ENCODE measurements at regions not wholly inside any gene's neighbourhood (a gene's known extent, or its start where the extent isn't known, plus 50 kb on each side); places are given as distances from the start of the nearest gene placed in this dataset.

- DNase-seq (ENCODE audit: extremely low read depth in 1 of 2, low read depth in 1 of 2), result no peak
Observed at GRCh38 chr19:29321116-29321515, 108.2 kb upstream of the UQCRFS1 start.

DNA sequence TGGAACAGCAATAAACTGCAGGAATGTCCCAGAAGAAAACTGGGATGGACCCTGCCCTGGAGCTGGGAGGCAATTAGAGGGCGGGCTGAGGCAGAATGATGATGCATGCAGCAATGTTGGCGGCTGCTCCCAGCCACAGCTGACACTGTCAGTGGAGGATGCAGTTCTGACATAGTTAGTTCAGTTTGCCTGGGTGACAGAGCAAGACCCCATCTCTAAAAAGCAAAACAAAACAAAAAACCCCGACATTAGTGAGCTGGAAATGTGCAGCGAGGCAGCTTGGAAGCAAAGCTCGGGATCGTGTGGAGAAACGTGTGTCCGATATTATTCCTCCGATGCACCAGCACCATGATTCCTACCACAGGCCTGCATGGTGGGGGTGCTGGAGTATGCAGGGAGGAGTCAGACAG is 110.1 kb upstream of the UQCRFS1 start:
- DNase-seq (ENCODE audit: extremely low read depth in 1 of 2, low read depth in 1 of 2), result no peak

- DNase-seq (ENCODE audit: extremely low read depth in 1 of 2, low read depth in 1 of 2), result no peak
Observed at GRCh38 chr19:29323440-29324290, 110.7 kb upstream of the UQCRFS1 start.

- no peak for DNase-seq (ENCODE audit: extremely low read depth in 1 of 2, low read depth in 1 of 2)
Observed at GRCh38 chr19:29324291-29324680, 111.3 kb upstream of the UQCRFS1 start.

DNA sequence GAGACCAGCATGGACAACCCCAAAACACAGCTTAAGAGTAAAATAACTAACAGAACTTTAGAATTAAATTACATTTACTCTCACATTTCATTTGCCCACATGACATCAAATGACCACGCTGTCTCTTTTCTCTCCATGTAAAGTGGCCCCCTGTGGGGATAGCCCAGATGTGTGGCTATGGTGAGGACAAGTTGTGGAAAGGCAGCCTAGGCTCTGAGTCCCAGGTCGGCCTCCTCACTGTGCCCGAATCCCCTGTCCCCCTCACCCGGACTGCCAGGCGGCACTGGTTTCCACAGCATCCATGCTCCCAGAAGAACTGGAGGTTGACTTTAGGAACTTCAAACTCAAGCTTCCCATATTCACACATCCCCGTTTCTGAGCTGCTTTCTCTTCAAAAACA is 111.8 kb upstream of the UQCRFS1 start:
- DNase-seq (ENCODE audit: extremely low read depth in 1 of 2, low read depth in 1 of 2), result no peak

DNA sequence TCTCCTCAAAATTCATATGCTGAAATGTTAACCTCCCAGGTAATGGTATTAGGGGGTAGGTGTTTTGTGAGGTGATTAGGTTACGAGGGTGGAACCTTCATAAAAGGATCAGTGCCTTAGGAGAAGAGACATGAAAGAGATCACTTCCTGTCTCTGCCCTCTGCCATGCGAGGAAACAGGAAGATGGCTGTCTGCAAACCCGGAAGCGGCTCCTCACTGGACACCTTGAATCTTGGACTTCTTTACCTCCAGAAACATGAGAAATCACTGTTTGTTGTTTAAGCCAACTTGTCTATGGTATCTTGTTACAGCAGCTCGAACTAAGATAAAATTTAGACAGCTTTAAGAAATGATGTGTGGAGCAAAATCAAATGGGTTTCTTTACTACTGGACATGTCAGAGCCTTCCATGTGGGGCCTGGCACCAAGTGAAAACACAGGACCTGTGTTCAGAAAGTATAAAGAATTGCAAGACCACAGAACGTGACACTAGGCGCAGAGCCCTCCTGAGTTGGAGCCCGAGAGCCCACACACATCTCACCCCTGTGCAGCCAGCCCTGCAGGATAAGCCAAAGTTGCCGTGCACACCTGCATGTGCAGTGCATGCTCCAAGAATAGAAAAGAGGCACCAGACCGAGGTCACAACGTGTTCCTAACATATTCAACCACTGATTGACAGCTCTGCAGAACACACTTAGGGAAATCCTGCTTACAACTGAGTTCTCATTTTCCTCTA is 112.5 kb upstream of the UQCRFS1 start:
- DNase-seq (ENCODE audit: extremely low read depth in 1 of 2, low read depth in 1 of 2), result no peak

DNA sequence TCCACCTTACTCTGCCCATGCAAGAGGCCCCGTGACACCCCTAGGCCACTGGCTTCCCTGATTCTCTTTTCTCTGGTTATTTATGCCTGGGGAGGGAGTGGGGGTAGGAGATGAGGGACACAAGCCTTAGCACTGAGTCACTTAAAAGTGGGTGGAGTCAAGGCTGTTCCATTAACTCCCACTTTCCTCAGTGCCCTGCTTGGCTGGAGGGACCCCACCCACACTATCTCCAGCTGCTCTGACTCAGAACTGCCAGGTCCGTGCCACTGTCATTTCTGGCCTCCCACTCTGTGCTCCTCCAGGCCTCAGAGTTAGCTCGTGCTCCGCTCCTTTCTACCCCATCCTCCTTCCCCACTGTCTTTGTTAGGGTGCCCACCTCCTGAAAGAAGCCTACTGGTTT is 113.4 kb upstream of the UQCRFS1 start:
- no peak for DNase-seq (ENCODE audit: extremely low read depth in 1 of 2, low read depth in 1 of 2)

GRCh38 chr19:29326849-29327840 is 114.2 kb upstream of the UQCRFS1 start:
- DNase-seq (ENCODE audit: extremely low read depth in 1 of 2, low read depth in 1 of 2), result no peak

GRCh38 chr19:29328586-29328985 is 115.6 kb upstream of the UQCRFS1 start:
- DNase-seq (ENCODE audit: extremely low read depth in 1 of 2, low read depth in 1 of 2), result no peak

- no peak for DNase-seq (ENCODE audit: extremely low read depth in 1 of 2, low read depth in 1 of 2)
Observed at GRCh38 chr19:29329460-29330134, 116.6 kb upstream of the UQCRFS1 start.

- DNase-seq (ENCODE audit: extremely low read depth in 1 of 2, low read depth in 1 of 2), result no peak
Observed at GRCh38 chr19:29336425-29336824, 123.5 kb upstream of the UQCRFS1 start.

- no peak for DNase-seq (ENCODE audit: extremely low read depth in 1 of 2, low read depth in 1 of 2)
Observed at GRCh38 chr19:29337029-29337428, 124.1 kb upstream of the UQCRFS1 start.

DNA sequence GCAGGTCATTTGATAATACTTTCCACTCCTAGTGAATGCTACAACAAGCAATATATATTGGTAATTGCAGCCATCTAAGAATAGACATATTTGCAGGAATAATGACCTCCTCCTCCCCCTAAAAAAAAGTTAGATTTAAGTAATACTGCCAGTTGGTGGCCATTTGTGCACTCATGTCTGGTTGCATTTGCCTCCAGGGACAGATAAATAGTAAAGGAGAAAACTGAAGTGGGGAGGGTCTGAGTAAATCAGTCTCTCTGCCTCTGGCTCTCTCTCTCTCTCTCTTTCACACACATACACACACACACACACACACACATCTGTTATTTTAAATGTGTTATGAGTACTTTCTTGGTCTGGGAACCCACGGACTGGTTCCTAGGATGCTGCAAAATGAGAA is 125.5 kb upstream of the UQCRFS1 start:
- no peak for DNase-seq (ENCODE audit: extremely low read depth in 1 of 2, low read depth in 1 of 2)

GRCh38 chr19:29342721-29343120 is 129.8 kb upstream of the UQCRFS1 start:
- no peak for DNase-seq (ENCODE audit: extremely low read depth in 1 of 2, low read depth in 1 of 2)

DNA sequence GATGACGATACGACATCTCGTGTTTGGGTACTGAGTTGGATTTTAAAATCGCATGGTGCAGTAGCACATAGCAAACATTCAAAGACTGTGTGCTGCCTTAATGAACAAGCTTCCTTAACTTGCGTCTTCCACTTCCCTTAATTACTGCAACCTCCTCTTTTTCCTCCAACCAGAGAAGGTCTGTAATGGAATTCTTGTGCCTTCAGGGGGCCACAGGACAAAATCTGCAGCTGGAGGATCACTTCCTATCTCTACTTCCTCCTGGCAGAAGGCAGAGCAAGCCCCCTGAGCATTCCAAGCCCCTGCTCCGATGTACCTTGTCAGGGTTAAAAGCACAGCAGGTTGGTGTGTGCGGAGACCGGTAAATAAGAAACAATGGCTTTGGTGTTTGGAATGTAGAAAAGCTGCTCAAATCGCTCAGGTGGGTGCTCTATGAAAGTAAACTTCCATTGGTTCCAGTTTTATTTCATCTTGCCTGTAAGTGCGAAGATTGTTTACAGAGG is 151.3 kb upstream of the UQCRFS1 start:
- DNase-seq (ENCODE audit: extremely low read depth in 1 of 2, low read depth in 1 of 2), result no peak

GRCh38 chr19:29364999-29365398 is 152.0 kb upstream of the UQCRFS1 start:
- no peak for DNase-seq (ENCODE audit: extremely low read depth in 1 of 2, low read depth in 1 of 2)

GRCh38 chr19:29365836-29366417 is 153.0 kb upstream of the UQCRFS1 start:
- no peak for DNase-seq (ENCODE audit: extremely low read depth in 1 of 2, low read depth in 1 of 2)

- DNase-seq (ENCODE audit: extremely low read depth in 1 of 2, low read depth in 1 of 2), result no peak
Observed at GRCh38 chr19:29366757-29367156, 153.8 kb upstream of the UQCRFS1 start.

- no peak for DNase-seq (ENCODE audit: extremely low read depth in 1 of 2, low read depth in 1 of 2)
Observed at GRCh38 chr19:29367791-29368222, 154.9 kb upstream of the UQCRFS1 start.

DNA sequence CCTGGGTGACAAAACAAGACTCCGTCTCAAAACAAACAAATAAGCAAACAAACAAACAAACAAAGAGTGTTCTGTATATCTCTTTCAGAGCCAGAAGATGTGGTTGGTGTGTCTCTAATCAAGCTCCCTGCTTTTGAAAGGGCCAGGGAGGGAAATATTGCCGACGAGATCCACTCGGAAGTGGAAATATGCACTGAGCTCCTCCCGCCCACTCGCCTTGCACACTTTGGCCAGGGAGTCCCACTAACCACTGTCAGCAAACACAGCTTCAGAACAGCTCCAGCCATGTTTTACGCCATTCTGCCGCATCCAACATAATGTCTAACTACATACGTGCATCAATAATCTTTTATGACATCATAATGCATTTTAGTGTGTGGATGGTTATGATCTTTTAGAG is 155.5 kb upstream of the VSTM2B start:
- no peak for DNase-seq (ENCODE audit: extremely low read depth in 1 of 2, low read depth in 1 of 2)

All from activated CD8-positive, alpha-beta memory T cell treated with anti-CD3 and anti-CD28 coated beads for 1 hour (primary cell).